Fibroblast of lung (primary cell): ENCODE measurements at regions not wholly inside any gene's neighbourhood (a gene's known extent, or its start where the extent isn't known, plus 50 kb on each side); places are given as distances from the start of the nearest gene placed in this dataset.
"Not testable (repeated sequence)": the region's sequence is repeated elsewhere in the genome, so short reads cannot be mapped to it uniquely, and the experiment has no call there.

Experiments used
- DNase-seq, 2 donors: peaks; one replicate each; pipeline versions ENCODE4 v3.0.0 to v3.0.0-alpha.2; 2010; ENCODE audit warnings: low read depth in 2 of 2
- H2AFZ ChIP-seq: 2 replicates; pipeline ENCODE4 v1.5.1; 2012; ENCODE audit warnings: low read length, control low read depth, inconsistent platforms
- H3K27ac ChIP-seq: 2 replicates; pipeline ENCODE4 v1.5.1; 2011; ENCODE audit warnings: low read length, control low read depth; ENCODE audit not compliant: insufficient read depth
- H3K27me3 ChIP-seq: 2 replicates; pipeline ENCODE4 v1.5.1; 2011; ENCODE audit warnings: mild to moderate bottlenecking, low read length; ENCODE audit not compliant: control insufficient read depth, insufficient read depth
- H3K36me3 ChIP-seq: 2 replicates; pipeline ENCODE4 v1.5.1; 2011; ENCODE audit warnings: low read length; ENCODE audit not compliant: control insufficient read depth, insufficient read depth
- H3K4me1 ChIP-seq: 2 replicates; pipeline ENCODE4 v1.5.1; 2011; ENCODE audit warnings: low read length; ENCODE audit not compliant: control insufficient read depth, insufficient read depth; ENCODE audit errors: extremely low read depth
- H3K4me2 ChIP-seq: 2 replicates; pipeline ENCODE4 v1.5.1; 2011; ENCODE audit warnings: low read length, control low read depth; ENCODE audit not compliant: insufficient read depth; ENCODE audit errors: extremely low read depth
- H3K4me3 ChIP-seq, 4 experiments: fragments of 200-600 bp in 1 of 4; sonication (generic) in 1 of 4; replicated peaks in 1 of 4; 2 replicates each; pipeline ENCODE4 v1.5.1; 2011 to 2016; ENCODE audit warnings: low read length in 4 of 4, low read depth in 3 of 4, mild to moderate bottlenecking in 3 of 4, control low read depth in 2 of 4, inconsistent platforms in 1 of 4, mixed read lengths in 1 of 4; ENCODE audit not compliant: insufficient read depth in 1 of 4; ENCODE audit errors: control extremely low read depth in 1 of 4
- H3K79me2 ChIP-seq: 2 replicates; pipeline ENCODE4 v1.5.1; 2012; ENCODE audit warnings: mild to moderate bottlenecking, low read length, inconsistent platforms; ENCODE audit not compliant: control insufficient read depth, insufficient read depth
- H3K9ac ChIP-seq: 2 replicates; pipeline ENCODE4 v1.5.1; 2011; ENCODE audit warnings: mild to moderate bottlenecking, low read length, control low read depth; ENCODE audit not compliant: insufficient read depth
- H3K9me3 ChIP-seq: 2 replicates; pipeline ENCODE4 v1.5.1; 2012; ENCODE audit warnings: low read depth, low read length; ENCODE audit not compliant: control insufficient read depth, insufficient read depth
- H4K20me1 ChIP-seq: 2 replicates; pipeline ENCODE4 v1.5.1; 2011; ENCODE audit warnings: low read length; ENCODE audit not compliant: control insufficient read depth, insufficient read depth; ENCODE audit errors: extremely low read depth

GRCh38 chr11:71712350-71712749 lies 120.7 kb upstream of the DEFB108B start:
- H3K9me3 ChIP-seq, H3K4me2 ChIP-seq, H3K4me1 ChIP-seq, H3K36me3 ChIP-seq, H3K4me3 ChIP-seq, H2AFZ ChIP-seq, H3K27ac ChIP-seq, H4K20me1 ChIP-seq, H3K79me2 ChIP-seq, DNase-seq, H3K9ac ChIP-seq, H3K27me3 ChIP-seq: not testable (repeated sequence)

DNA sequence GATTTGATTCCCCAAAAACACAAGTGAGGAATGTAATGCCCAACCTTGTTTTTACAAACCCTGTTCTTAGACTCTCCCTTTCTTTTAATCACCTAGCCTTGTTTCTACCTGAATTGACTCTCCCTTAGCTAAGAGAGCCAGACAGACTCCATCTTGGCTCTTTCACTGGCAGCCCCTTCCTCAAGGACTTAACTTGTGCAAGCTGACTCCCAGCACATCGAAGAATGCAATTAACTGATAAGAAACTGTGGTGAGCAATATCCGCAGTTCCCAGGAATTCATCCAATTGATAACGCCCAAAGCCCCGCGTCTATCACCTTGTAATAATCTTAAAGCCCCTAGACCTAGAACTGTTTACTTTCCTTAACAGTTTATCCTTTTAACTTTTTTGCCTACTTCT lies 120.2 kb upstream of the DEFB108B start:
- DNase-seq, H3K4me3 ChIP-seq, H2AFZ ChIP-seq, H3K27me3 ChIP-seq, H3K9ac ChIP-seq, H4K20me1 ChIP-seq, H3K4me2 ChIP-seq, H3K9me3 ChIP-seq, H3K4me1 ChIP-seq, H3K36me3 ChIP-seq, H3K79me2 ChIP-seq, H3K27ac ChIP-seq: not testable (repeated sequence)

- H3K79me2 ChIP-seq, H3K9me3 ChIP-seq, H3K4me1 ChIP-seq, H3K36me3 ChIP-seq, H3K27ac ChIP-seq, H3K4me3 ChIP-seq, DNase-seq, H4K20me1 ChIP-seq, H3K4me2 ChIP-seq, H3K27me3 ChIP-seq, H2AFZ ChIP-seq, H3K9ac ChIP-seq: not testable (repeated sequence)
Measured at GRCh38 chr11:71714510-71714909, 118.5 kb upstream of the DEFB108B start.

GRCh38 chr11:71721840-71722239 lies 111.2 kb upstream of the DEFB108B start:
- H3K36me3 ChIP-seq, H4K20me1 ChIP-seq, H3K4me2 ChIP-seq, H3K4me1 ChIP-seq, H3K9me3 ChIP-seq, H3K4me3 ChIP-seq, H3K27ac ChIP-seq, H2AFZ ChIP-seq, H3K9ac ChIP-seq, H3K27me3 ChIP-seq, H3K79me2 ChIP-seq, DNase-seq: not testable (repeated sequence)

DNA sequence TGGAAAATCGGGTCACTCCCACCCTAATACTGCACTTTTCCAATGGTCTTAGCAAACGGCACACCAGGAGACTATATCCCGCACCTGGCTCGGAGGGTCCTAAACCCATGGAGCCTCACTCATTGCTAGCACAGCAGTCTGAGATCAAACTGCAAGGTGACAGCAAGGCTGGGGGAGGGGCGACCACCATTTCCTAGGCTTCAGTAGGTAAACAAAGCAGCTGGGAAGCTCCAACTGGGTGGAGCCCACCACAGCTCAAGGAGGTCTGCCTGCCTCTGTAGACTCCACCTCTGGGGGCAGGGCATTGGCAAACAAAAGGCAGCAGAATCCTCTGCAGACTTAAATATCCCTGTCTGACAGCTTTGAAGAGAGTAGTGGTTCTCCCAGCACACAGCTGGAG lies 109.0 kb upstream of the DEFB108B start:
- not testable (repeated sequence) for H3K4me2 ChIP-seq, H3K4me1 ChIP-seq, DNase-seq, H3K4me3 ChIP-seq, H3K27me3 ChIP-seq, H2AFZ ChIP-seq, H4K20me1 ChIP-seq, H3K9me3 ChIP-seq, H3K79me2 ChIP-seq, H3K9ac ChIP-seq, H3K27ac ChIP-seq, H3K36me3 ChIP-seq

DNA sequence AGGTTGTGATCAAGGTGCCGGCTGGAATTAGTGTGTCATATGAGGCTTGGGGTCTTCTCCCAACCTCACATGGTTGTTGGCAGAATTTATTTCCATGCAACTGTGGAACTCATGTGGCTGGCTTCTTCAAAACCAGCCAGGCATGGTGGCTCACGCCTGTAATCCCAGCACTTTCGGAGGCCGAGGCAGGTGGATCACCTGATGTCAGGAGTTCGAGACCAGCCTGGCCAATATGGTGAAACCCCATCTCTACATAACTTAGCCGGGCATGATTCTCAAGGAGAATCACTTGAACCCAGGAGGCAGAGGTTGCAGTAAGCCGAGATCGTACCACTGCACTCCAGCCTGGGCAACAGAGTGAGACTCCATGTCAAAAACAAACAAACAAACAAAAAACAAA lies 102.3 kb upstream of the DEFB108B start:
- not testable (repeated sequence) for H3K4me2 ChIP-seq, H3K27ac ChIP-seq

DNA sequence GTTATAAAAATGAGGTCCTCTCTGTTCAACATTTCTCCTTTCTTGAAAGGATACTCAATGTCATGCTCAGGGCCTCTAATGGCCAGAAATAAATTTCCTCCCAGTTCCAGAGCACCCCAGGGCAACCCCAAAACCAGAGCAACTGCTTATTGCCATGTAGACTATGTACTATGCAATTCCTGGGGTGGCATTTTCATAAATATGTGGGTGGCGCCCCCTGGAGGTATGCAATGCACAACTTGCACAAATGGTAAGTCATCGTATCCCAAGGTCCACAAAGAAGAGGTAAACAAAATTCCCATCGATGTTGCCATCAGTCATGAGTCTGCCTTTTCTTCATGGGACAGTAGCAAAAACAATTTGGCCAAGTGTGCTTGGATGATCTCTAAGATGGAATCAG lies 98.6 kb upstream of the DEFB108B start:
- not testable (repeated sequence) for H3K9me3 ChIP-seq, H2AFZ ChIP-seq, H4K20me1 ChIP-seq, H3K4me2 ChIP-seq, H3K27me3 ChIP-seq, H3K4me1 ChIP-seq, H3K4me3 ChIP-seq, H3K36me3 ChIP-seq, DNase-seq, H3K27ac ChIP-seq, H3K79me2 ChIP-seq, H3K9ac ChIP-seq

More for the DNA sequence above, 102.3 kb upstream of the DEFB108B start:
- H3K4me1 ChIP-seq, DNase-seq, H3K9ac ChIP-seq, H3K79me2 ChIP-seq, H3K27me3 ChIP-seq, H4K20me1 ChIP-seq, H3K36me3 ChIP-seq, H3K9me3 ChIP-seq, H2AFZ ChIP-seq, H3K4me3 ChIP-seq: not testable (repeated sequence)
